Psoas muscle (tissue), 7 donors: ENCODE measurements at regions not wholly inside any gene's neighbourhood (a gene's known extent, or its start where the extent isn't known, plus 50 kb on each side); places are given as distances from the start of the nearest gene placed in this dataset.
"Not testable (repeated sequence)": the region's sequence is repeated elsewhere in the genome, so short reads cannot be mapped to it uniquely, and the experiment has no call there.

Experiments used
- ATAC-seq, 4 donors: fragments of 200-7000 bp; cut with Tn5 transposase; one replicate each; pipeline ENCODE4 v1.9.1; 2020; ENCODE audit warnings: moderate library complexity in 3 of 4, mild to moderate bottlenecking in 2 of 4
- DNase-seq, 2 donors: peaks; one replicate each; pipeline ENCODE4 v3.0.0-alpha.2; 2020
- H3K27ac ChIP-seq: fragments of 200-600 bp; one replicate; pipeline ENCODE4 v1.8.0; 2022
- H3K27me3 ChIP-seq, 3 donors: fragments of 200-600 bp in 1 of 3; one replicate each; pipeline versions ENCODE4 v1.6.1 to v1.8.0; 2013 to 2022; ENCODE audit warnings: low read length in 2 of 3, mild to moderate bottlenecking in 2 of 3, moderate library complexity in 1 of 3; ENCODE audit not compliant: insufficient read depth in 3 of 3
- H3K36me3 ChIP-seq, 2 donors: fragments of 200-600 bp in 1 of 2; one replicate each; pipeline versions ENCODE4 v1.6.1 to v1.8.0; 2013 to 2022; ENCODE audit warnings: low read depth in 1 of 2, mild to moderate bottlenecking in 1 of 2, moderate library complexity in 1 of 2; ENCODE audit not compliant: insufficient read depth in 1 of 2
- H3K4me1 ChIP-seq: fragments of 200-600 bp; one replicate; pipeline ENCODE4 v1.8.0; 2022
- H3K4me3 ChIP-seq: fragments of 200-600 bp; one replicate; pipeline ENCODE4 v1.8.0; 2022; ENCODE audit warnings: mild to moderate bottlenecking
- H3K9me3 ChIP-seq: fragments of 200-600 bp; one replicate; pipeline ENCODE4 v1.8.0; 2022
- WGBS, 3 donors: extraction: QIAGEN DNeasy Blood & Tissue Kit; methylation state at CpG; one replicate each; pipeline versions ENCODE4 v1.1.6 to v1.1.7; 2013; 5-methylcytosine and 5-hydroxymethylcytosine counted together
- intact Hi-C, 2 donors: fragments of 100-400 bp; cut with DNase I; formaldehyde crosslinking; loops; one replicate each; pipeline versions ENCODE4 v1.11.0 to v1.14.2; 2022
- TF ChIP-seq, protein P1 (sequence below): fragments of 200-600 bp; IDR thresholded peaks from one replicate; pipeline ENCODE4 v1.8.0; 2022; ENCODE audit warnings: antibody characterized with exemption
- donor health status: healthy with polysubstance abuse.
- donor health status: DM: no; HTN: no; CAD: no; lungs with moderate emphysema.
- donor health status: Bipolar disorder and iron deficiency.
- donor health status: healthy.
- donor health status: DM: yes; HTN: yes; CAD: no.
- donor health status: DM: no; HTN: no; CAD: no.
- donor health status: DM: yes; HTN: yes; CAD: no.

DNA sequence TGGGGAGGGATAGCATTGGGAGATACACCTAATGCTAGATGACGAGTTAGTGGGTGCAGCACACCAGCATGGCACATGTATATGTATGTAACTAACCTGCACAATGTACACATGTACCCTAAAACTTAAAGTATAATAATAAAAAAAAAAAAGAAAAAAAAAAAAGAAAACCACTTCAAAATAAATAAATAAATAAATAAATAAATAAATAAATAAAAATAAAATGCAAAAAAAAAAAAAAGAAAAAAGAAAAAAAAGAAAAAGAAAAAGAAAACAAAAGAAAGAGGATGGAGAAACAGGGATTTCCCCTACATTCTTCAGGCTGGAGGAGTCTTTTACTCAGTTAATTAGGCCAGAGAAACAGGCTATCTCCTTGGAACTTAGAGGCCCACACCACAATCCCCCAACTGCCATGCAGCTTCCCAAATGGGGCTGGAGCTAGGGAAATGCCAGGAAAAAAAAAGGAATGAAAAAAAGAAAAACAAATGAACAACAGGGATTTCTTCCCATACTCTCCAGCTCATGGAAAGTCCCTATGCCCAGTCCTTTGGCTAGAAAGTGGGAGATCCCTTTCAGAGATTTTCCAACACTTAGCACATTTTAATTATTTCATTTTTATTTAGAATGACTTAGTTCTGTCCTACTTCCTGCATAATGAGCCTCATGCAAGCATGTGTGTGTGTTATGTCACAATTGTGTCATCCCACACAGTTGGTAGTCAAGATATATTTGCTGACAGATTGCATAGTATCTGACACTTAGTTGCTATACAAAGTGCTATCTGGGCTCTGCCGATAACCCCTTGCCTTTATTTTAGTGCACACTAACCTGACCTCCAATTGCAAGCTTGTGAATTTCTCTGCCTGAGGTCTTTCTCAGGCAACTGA lies 486.4 kb downstream of the PLPP3 start:
- Histone ChIP-seq H3K9me3 (no peaks in the 10 kb centered on the region), H3K36me3 (no peaks in the 10 kb centered on the region), H3K27me3 (no peaks in the 10 kb centered on the region), H3K4me3 (no peak overlapping the region), H3K27ac (no peak overlapping the region), H3K4me1 (no peaks in the 10 kb centered on the region)
- TF ChIP-seq, protein P1, sequence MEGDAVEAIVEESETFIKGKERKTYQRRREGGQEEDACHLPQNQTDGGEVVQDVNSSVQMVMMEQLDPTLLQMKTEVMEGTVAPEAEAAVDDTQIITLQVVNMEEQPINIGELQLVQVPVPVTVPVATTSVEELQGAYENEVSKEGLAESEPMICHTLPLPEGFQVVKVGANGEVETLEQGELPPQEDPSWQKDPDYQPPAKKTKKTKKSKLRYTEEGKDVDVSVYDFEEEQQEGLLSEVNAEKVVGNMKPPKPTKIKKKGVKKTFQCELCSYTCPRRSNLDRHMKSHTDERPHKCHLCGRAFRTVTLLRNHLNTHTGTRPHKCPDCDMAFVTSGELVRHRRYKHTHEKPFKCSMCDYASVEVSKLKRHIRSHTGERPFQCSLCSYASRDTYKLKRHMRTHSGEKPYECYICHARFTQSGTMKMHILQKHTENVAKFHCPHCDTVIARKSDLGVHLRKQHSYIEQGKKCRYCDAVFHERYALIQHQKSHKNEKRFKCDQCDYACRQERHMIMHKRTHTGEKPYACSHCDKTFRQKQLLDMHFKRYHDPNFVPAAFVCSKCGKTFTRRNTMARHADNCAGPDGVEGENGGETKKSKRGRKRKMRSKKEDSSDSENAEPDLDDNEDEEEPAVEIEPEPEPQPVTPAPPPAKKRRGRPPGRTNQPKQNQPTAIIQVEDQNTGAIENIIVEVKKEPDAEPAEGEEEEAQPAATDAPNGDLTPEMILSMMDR: no peak
- DNase-seq: no peak
- WGBS, 3 donors: 71 to 77% (median 75%) methylated on average over 2 of the region's 2 CpGs
- intact Hi-C loops: no loop called here
- ATAC-seq: no peak

DNA sequence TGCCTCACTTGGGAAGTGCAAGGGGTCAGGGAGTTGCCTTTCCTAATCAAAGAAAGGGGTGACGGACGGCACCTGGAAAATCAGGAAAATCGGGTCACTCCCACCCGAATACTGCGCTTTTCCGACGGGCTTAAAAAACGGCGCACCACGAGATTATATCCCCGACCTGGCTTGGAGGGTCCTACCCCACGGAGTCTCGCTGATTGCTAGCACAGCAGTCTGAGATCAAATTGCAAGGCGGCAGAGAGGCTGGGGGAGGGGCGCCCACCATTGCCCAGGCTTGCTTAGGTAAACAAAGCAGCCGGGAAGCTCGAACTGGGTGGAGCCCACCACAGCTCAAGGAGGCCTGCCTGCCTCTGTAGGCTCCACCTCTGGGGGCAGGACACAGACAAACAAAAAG lies 489.5 kb downstream of the PLPP3 start:
- intact Hi-C loops, ATAC-seq, DNase-seq, H3K4me3 ChIP-seq, H3K4me1 ChIP-seq, H3K9me3 ChIP-seq, H3K27me3 ChIP-seq, H3K27ac ChIP-seq, H3K36me3 ChIP-seq: not testable (repeated sequence)
- WGBS, 3 donors: 87 to 97% (median 91%) methylated on average over 15 to 17 of the region's 17 CpGs

DNA sequence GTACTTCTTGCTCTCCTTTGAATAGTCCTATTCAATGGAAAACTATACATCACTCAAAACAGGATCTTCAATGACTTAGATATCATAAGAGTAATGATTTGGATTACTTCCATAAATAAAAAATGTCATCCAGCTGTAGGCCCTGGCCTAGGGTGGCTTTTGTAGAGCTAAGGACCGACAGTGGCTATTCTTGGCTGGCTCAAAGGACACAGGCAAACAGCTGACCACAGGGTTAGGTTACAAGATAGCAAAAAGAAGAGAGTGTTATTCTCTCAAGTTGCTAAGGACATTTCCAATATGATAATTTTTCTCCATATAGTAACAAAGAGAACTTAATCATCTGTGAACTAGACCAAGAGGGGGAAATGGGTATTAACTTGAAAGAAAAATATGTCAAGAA lies 495.1 kb downstream of the PLPP3 start:
- ATAC-seq: peak in 3 of 4 donors; percentile 49 to 71 (median 62)
- H3K36me3 ChIP-seq: no peaks in the 10 kb centered on the region
- no peaks in the 10 kb centered on the region for H3K9me3 ChIP-seq
- TF ChIP-seq, protein P1: no peak
- no peak overlapping the region for H3K4me3 ChIP-seq
- H3K4me1 ChIP-seq: peaks cover 6% of the 10 kb centered on the region
- H3K27me3 ChIP-seq: no peaks in the 10 kb centered on the region
- intact Hi-C loops: no loop called here
- DNase-seq: no peak
- H3K27ac ChIP-seq: no peak overlapping the region
- 14 to 43% (median 35%) methylated on average over 1 of the region's 1 CpG for WGBS, 3 donors

DNA sequence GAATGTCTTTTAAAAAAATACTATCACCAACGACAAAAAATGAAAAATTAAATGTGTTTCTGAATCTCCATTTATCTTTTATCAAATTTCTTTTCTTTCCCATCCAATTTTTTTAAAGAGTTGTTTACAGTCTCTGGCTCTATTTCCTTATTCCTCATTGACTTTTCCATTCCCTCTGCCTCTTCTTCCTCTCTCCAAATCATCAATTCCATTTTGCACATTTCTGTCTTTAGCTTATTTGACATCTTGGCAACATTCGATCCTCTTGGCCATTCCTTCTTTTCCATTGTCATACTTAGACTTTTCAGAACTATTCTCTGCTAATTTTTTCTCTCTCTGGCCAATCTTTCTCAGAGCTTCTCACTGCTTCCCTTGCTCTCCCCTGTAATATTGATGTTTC lies 497.6 kb downstream of the PLPP3 start:
- intact Hi-C loops: no loop called here
- Histone ChIP-seq H3K9me3 (no peaks in the 10 kb centered on the region), H3K4me3 (no peak overlapping the region), H3K27me3 (no peaks in the 10 kb centered on the region), H3K36me3 (no peaks in the 10 kb centered on the region), H3K4me1 (peaks cover 6% of the 10 kb centered on the region), H3K27ac (no peak overlapping the region)
- ATAC-seq: no peak
- TF ChIP-seq, protein P1: no peak
- WGBS, 3 donors: 36 to 54% (median 46%) methylated on average over 2 of the region's 2 CpGs
- DNase-seq: no peak

DNA sequence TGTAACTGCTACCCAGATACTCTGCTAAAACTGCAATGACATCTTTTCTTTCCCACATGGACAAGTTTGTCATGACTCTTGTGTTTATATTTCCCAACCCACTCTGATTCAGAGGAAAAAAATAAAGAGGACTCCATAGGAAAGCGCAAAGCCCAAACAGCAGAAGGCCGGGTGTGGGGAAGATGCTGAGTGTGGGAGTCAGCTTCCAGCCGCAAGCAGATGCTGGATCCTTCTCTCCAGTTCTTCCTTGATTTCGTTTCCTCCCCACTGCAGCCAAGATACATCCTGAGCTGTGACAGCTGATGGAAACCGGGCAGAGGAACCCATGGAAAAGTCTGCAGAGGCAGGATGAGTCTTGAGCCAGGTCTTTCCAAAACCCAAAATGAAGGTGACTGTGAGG lies 498.2 kb downstream of the PLPP3 start:
- DNase-seq: peak; percentile 54 to 56
- H3K27ac ChIP-seq: no peak overlapping the region
- ATAC-seq: peak in 3 of 4 donors; percentile 42 to 55 (median 52)
- H3K4me3 ChIP-seq: no peak overlapping the region
- WGBS, 3 donors: 33 to 44% (median 35%) methylated on average over 5 of the region's 5 CpGs
- no peaks in the 10 kb centered on the region for H3K36me3 ChIP-seq
- no peaks in the 10 kb centered on the region for H3K27me3 ChIP-seq
- TF ChIP-seq, protein P1: no peak
- H3K9me3 ChIP-seq: no peaks in the 10 kb centered on the region
- intact Hi-C loops: no loop called here
- peaks cover 6% of the 10 kb centered on the region for H3K4me1 ChIP-seq
